Suppressor macrophage treated with lipopolysaccharide for 1 hour (primary cell): ENCODE measurements at regions not wholly inside any gene's neighbourhood (a gene's known extent, or its start where the extent isn't known, plus 50 kb on each side); places are given as distances from the start of the nearest gene placed in this dataset.
A peak's percentile ranks its signal among the peaks of the same experiment; 100 is the strongest.
"Not testable (repeated sequence)": the region's sequence is repeated elsewhere in the genome, so short reads cannot be mapped to it uniquely, and the experiment has no call there.

Source experiments
- DNase-seq, 3 donors: peaks; one replicate each; pipeline ENCODE4 v3.0.0-alpha.2; 2020 to 2022

- no peak for DNase-seq
These were observed 925.8 kb downstream of the MRPL39 start for GRCh38 chr21:24681456-24681855.

GRCh38 chr21:24671901-24672300 is 935.4 kb downstream of the MRPL39 start:
- no peak for DNase-seq

- no peak for DNase-seq
These were observed 948.4 kb downstream of the MRPL39 start for GRCh38 chr21:24658926-24659325.

- no peak for DNase-seq
These were observed 949.3 kb downstream of the MRPL39 start for GRCh38 chr21:24658026-24658425.

GRCh38 chr21:24649691-24650090 is 957.6 kb downstream of the MRPL39 start:
- DNase-seq: no peak

- no peak for DNase-seq
These were observed 970.6 kb downstream of the MRPL39 start for GRCh38 chr21:24636696-24637095.

- DNase-seq: no peak
These were observed 972.5 kb downstream of the MRPL39 start for GRCh38 chr21:24634749-24635148.

- DNase-seq: no peak
These were observed 978.7 kb downstream of the MRPL39 start for GRCh38 chr21:24628536-24628935.

- DNase-seq: no peak
These were observed 979.2 kb downstream of the MRPL39 start for GRCh38 chr21:24628046-24628445.

GRCh38 chr21:24617819-24618218 is 989.5 kb downstream of the MRPL39 start:
- DNase-seq: no peak

- DNase-seq: no peak
These were observed 1013.2 kb downstream of the MRPL39 start for GRCh38 chr21:24594082-24594481.

GRCh38 chr21:24590261-24590660 is 1017.0 kb downstream of the MRPL39 start:
- no peak for DNase-seq

- DNase-seq: no peak
These were observed 1023.8 kb downstream of the MRPL39 start for GRCh38 chr21:24583473-24583872.

GRCh38 chr21:24577301-24577700 is 1030.0 kb downstream of the MRPL39 start:
- DNase-seq: no peak

- no peak for DNase-seq
These were observed 1046.0 kb downstream of the MRPL39 start for GRCh38 chr21:24561291-24561690.

- no peak for DNase-seq
These were observed 1054.8 kb downstream of the MRPL39 start for GRCh38 chr21:24552491-24552890.

- no peak for DNase-seq
These were observed 1061.4 kb downstream of the MRPL39 start for GRCh38 chr21:24545807-24546361.

- DNase-seq: peak; percentile 23 to 58 (median 56)
These were observed 1093.1 kb downstream of the MRPL39 start for GRCh38 chr21:24514081-24514733.

- DNase-seq: no peak
These were observed 1098.2 kb downstream of the MRPL39 start for GRCh38 chr21:24509131-24509530.

GRCh38 chr21:24486973-24487372 is 1120.3 kb downstream of the MRPL39 start:
- no peak for DNase-seq

GRCh38 chr21:24483361-24483760 is 1123.9 kb downstream of the MRPL39 start:
- not testable (repeated sequence) for DNase-seq

- peak in 1 of 3 donors; percentile 4 for DNase-seq
These were observed 1136.4 kb downstream of the MRPL39 start for GRCh38 chr21:24470852-24471251.

GRCh38 chr21:24456358-24456757 is 1150.9 kb downstream of the MRPL39 start:
- no peak for DNase-seq

- DNase-seq: no peak
These were observed 1157.2 kb downstream of the MRPL39 start for GRCh38 chr21:24450119-24450518.

GRCh38 chr21:24445517-24445916 is 1161.8 kb downstream of the MRPL39 start:
- DNase-seq: no peak
